D721Med (cell line): ENCODE measurements at regions not wholly inside any gene's neighbourhood (a gene's known extent, or its start where the extent isn't known, plus 50 kb on each side); places are given as distances from the start of the nearest gene placed in this dataset.

Source experiments
- DNase-seq: peaks from one replicate; pipeline ENCODE4 v3.0.0; 2011; ENCODE audit warnings: low spot score; ENCODE audit not compliant: insufficient read length
- FAIRE-seq: peaks from 2 replicates; lab custom pipeline; 2011; peaks lifted over from hg19 to GRCh38; lab: Jason Lieb, UNC
- CTCF ChIP-seq: IDR thresholded peaks from 2 replicates; pipeline ENCODE4 v1.5.1; 2012; ENCODE audit warnings: mild to moderate bottlenecking, control low read depth; ENCODE audit not compliant: insufficient read depth; ENCODE audit errors: missing control alignments

- TF ChIP-seq CTCF, result no peak
Observed at GRCh38 chr11:92436034-92436920, 211.7 kb downstream of the FAT3 start.

GRCh38 chr11:92439133-92439532, 214.5 kb downstream of the FAT3 start:
- FAIRE-seq, result no peak
- no peak for TF ChIP-seq CTCF
- no peak for DNase-seq

More at GRCh38 chr11:92436034-92436920, 211.7 kb downstream of the FAT3 start:
- DNase-seq (no peak), FAIRE-seq (no peak)

- no peak for TF ChIP-seq CTCF
- DNase-seq (no peak), FAIRE-seq (no peak)
Observed at GRCh38 chr11:92440701-92441442, 216.3 kb downstream of the FAT3 start.

- no peak for TF ChIP-seq CTCF
- DNase-seq (no peak), FAIRE-seq (no peak)
Observed at GRCh38 chr11:92441443-92441726, 216.8 kb downstream of the FAT3 start.

GRCh38 chr11:92443199-92443598, 218.6 kb downstream of the FAT3 start:
- TF ChIP-seq CTCF, result no peak
- FAIRE-seq (no peak), DNase-seq (no peak)

GRCh38 chr11:92447586-92447985, 223.0 kb downstream of the FAT3 start:
- DNase-seq, result no peak
- no peak for TF ChIP-seq CTCF
- no peak for FAIRE-seq

GRCh38 chr11:92449222-92449621, 224.6 kb downstream of the FAT3 start:
- no peak for TF ChIP-seq CTCF
- no peak for FAIRE-seq
- no peak for DNase-seq
